Retinal pigment epithelial cell (primary cell): ENCODE measurements at regions not wholly inside any gene's neighbourhood (a gene's known extent, or its start where the extent isn't known, plus 50 kb on each side); places are given as distances from the start of the nearest gene placed in this dataset.

Experiments used
- DNase-seq: peaks from one replicate; pipeline ENCODE4 v3.0.0-alpha.2; 2010; ENCODE audit warnings: low read depth
- H3K4me3 ChIP-seq: 2 replicates; pipeline ENCODE4 v1.5.1; 2011; ENCODE audit warnings: mild to moderate bottlenecking, low read length, control low read depth, moderate library complexity
- CTCF ChIP-seq: conservative IDR thresholded peaks from 2 replicates; pipeline ENCODE4 v1.5.1; 2011; ENCODE audit warnings: low read depth, low read length, control low read depth, inconsistent platforms

DNA sequence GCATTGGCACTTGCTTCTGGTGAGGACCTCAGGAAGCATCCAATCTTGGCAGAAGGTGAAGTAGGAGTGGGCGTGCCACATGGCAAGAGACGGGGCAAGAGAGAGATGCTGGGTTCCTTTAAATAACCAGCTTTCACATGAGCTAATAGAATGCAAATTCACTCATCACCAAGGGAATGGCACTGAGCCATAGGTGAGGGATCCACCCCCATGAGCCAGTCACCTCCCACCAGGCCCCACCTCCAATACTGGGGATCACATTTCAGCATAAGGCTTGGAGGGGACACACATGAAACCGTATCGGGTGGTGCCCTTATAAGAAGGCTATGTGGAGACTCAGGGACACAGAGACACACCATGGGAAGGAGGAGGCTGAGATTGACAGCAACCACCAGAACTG, 140.0 kb upstream of the MSX1 start:
- DNase-seq, result no peak
- no peak for TF ChIP-seq CTCF
- H3K4me3 ChIP-seq, result no peak overlapping the region

DNA sequence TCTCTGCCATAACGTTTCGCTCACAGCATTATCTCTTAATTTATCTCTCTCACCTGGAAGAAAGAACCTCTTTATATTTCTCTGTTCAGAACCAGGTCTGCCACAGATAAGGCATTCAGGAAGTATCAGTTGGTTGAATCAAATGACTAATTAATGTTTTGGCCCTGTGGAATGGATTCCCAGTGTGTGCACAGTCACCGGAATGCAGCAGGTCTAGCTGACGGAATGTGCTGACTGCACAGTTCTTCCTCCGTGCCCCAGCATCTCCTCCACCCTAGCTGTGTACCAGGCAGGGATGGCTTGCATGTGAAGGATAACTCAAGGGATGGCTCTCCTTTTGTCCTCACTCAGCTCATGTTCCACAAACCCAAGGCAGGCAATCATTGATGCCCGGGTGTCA, 141.8 kb upstream of the MSX1 start:
- no peak for TF ChIP-seq CTCF
- no peak overlapping the region for H3K4me3 ChIP-seq
- no peak for DNase-seq

DNA sequence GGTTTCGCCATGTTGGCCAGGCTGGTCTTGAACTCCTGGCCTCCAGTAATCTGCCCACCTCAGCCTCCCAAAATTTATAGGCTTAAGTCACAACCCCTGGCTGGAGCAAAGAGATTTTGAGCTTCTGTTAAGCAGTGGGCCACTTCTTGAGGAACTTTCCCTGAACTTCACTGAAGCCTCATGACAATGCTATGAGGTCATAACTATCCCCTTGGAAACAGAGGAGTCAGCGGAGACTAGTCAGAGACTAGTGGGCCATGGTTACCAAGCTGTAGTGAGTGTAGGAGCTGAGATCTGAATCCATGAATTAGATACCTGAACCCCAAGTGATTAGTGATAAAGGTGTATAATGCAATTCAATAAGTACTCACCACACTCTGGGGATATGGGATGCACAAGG, 145.1 kb upstream of the MSX1 start:
- TF ChIP-seq CTCF, result no peak
- no peak for DNase-seq
- H3K4me3 ChIP-seq, result no peak overlapping the region

- no peak overlapping the region for H3K4me3 ChIP-seq
- no peak for DNase-seq
- no peak for TF ChIP-seq CTCF
These were observed 146.5 kb upstream of the MSX1 start for GRCh38 chr4:4712800-4713528.

GRCh38 chr4:4711902-4712301, 147.6 kb upstream of the MSX1 start:
- no peak for DNase-seq
- H3K4me3 ChIP-seq, result no peak overlapping the region
- no peak for TF ChIP-seq CTCF

DNA sequence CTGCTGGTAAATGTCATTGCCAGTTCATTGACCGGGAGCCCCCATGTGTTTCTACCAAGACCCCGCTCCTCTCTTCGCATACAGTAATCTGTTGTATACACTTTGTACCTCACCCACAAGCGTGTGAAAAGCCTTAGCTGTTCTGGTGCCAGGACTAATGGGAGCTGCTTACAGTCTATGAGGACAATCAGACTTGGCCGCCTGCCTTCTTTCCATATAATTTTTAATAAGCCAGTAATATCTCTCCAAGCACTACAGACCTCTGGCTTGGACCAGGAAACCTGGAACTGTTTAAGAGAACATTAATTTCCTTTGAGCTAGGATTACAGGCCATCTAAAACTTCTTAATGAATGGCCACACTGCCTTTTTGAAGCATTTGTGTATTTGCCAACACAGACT, 149.7 kb upstream of the MSX1 start:
- no peak for TF ChIP-seq CTCF
- no peak overlapping the region for H3K4me3 ChIP-seq
- no peak for DNase-seq

DNA sequence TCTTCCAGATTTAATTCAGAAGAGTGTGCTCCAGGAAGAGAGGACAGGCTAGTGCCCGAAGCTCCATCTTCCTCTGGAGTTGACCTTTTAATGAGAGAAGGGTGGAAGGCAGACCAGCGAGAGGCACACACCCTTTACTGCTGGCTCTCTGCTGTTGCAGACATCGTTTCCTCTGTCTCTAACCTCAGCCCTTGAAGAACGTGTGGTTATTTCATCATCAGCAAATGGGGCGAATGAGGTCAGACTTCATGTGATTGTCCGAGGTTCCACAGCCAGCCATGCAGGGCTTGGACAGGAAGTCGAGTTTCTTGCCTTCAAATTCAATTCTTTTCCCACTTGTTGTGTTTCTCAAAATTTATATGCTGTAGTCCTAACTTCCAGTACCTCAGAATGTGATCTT, 155.2 kb upstream of the MSX1 start:
- no peak for DNase-seq
- no peak for TF ChIP-seq CTCF
- H3K4me3 ChIP-seq, result no peak overlapping the region
